Endothelial cell of umbilical vein (primary cell): ENCODE measurements at regions not wholly inside any gene's neighbourhood (a gene's known extent, or its start where the extent isn't known, plus 50 kb on each side); places are given as distances from the start of the nearest gene placed in this dataset.

ENCODE experiments used
- CTCF ChIP-seq, 2 donors: IDR thresholded peaks; 1 replicate in 1 of 2; 2 replicates in 1 of 2; pipeline ENCODE4 v1.5.1; 2011; ENCODE audit warnings: low read length in 2 of 2, mild to moderate bottlenecking in 2 of 2, moderate library complexity in 2 of 2, control low read depth in 1 of 2, inconsistent platforms in 1 of 2, low read depth in 1 of 2; ENCODE audit not compliant: insufficient read depth in 1 of 2; ENCODE audit errors: extremely low read depth in 1 of 2
- MAX ChIP-seq: IDR thresholded peaks from 2 replicates; pipeline ENCODE4 v1.6.1; 2011; ENCODE audit not compliant: insufficient read depth, insufficient read length
- MYC ChIP-seq: IDR thresholded peaks from one replicate; pipeline ENCODE4 v1.6.1; 2011; ENCODE audit warnings: mild to moderate bottlenecking, low read depth, low read length
- POLR2A ChIP-seq: IDR thresholded peaks from 2 replicates; pipeline ENCODE4 v1.6.1; 2012; ENCODE audit warnings: low read depth, mild to moderate bottlenecking, control low read depth, low read length
- POLR2AphosphoS5 ChIP-seq: IDR thresholded peaks from 2 replicates; pipeline ENCODE4 v1.6.1; 2012; ENCODE audit warnings: low read depth, mild to moderate bottlenecking, control low read depth, low read length, moderate library complexity; ENCODE audit not compliant: insufficient read depth

GRCh38 chr2:125886153-125886552, 769.8 kb upstream of the GYPC start:
- no peak for TF ChIP-seq CTCF (IDR thresholded peaks at IDR 0.05; ENCODE audit: extremely low read depth in 1 of 2, insufficient read depth in 1 of 2, low read depth in 1 of 2, low read length in 2 of 2)
- no peak for TF ChIP-seq POLR2A
- TF ChIP-seq MYC, result no peak
- TF ChIP-seq MAX, result no peak
- no peak for TF ChIP-seq POLR2AphosphoS5
